ENCODE measurements at regions not wholly inside any gene's neighbourhood (a gene's known extent, or its start where the extent isn't known, plus 50 kb on each side); places are given as distances from the start of the nearest gene placed in this dataset.

DNA sequence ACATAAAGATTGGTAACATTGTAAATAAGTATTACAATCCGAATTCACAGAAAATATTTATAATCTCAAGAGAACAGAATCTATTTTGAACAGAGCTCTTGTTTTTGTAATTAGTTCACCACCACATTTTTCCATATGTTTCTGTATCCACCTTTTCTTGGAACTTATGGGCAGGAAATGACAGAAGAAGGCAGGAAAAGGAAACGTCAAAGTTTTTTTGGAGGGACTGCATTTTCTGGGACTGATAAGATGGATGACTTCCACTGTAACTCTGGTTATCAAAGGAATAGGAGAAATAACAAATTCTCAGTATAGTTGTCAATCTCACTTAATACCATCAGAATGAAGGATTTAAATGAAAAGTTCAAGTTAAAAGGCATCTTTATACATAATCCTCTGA, 75.1 kb upstream of the SMNDC1 start:
- no peaks in the 10 kb centered on the region for H3K79me2 ChIP-seq (ENCODE audit: insufficient read depth, low read depth)
- H3K9ac ChIP-seq, result no peak overlapping the region
- no peaks in the 10 kb centered on the region for H3K36me3 ChIP-seq (ENCODE audit: insufficient read depth)
- no peak overlapping the region for H3K4me2 ChIP-seq
- H3K27ac ChIP-seq, result no peak overlapping the region
- H3K4me3 ChIP-seq (IDR thresholded peaks at IDR 0.05; ENCODE audit: insufficient read depth, low read depth, low read length), result no peak overlapping the region
- H3K27me3 ChIP-seq (ENCODE audit: insufficient read depth, low read depth), result no peaks in the 10 kb centered on the region
- H2AFZ ChIP-seq (ENCODE audit: low read depth), result no peak overlapping the region
- no peaks in the 10 kb centered on the region for H3K4me1 ChIP-seq (ENCODE audit: low read depth, poor library complexity, severe bottlenecking)
- TF ChIP-seq, protein P1, sequence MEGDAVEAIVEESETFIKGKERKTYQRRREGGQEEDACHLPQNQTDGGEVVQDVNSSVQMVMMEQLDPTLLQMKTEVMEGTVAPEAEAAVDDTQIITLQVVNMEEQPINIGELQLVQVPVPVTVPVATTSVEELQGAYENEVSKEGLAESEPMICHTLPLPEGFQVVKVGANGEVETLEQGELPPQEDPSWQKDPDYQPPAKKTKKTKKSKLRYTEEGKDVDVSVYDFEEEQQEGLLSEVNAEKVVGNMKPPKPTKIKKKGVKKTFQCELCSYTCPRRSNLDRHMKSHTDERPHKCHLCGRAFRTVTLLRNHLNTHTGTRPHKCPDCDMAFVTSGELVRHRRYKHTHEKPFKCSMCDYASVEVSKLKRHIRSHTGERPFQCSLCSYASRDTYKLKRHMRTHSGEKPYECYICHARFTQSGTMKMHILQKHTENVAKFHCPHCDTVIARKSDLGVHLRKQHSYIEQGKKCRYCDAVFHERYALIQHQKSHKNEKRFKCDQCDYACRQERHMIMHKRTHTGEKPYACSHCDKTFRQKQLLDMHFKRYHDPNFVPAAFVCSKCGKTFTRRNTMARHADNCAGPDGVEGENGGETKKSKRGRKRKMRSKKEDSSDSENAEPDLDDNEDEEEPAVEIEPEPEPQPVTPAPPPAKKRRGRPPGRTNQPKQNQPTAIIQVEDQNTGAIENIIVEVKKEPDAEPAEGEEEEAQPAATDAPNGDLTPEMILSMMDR (conservative IDR thresholded peaks at IDR 0.05; ENCODE audit: low read depth, low read length), result no peak
- no peaks in the 10 kb centered on the region for H4K20me1 ChIP-seq (ENCODE audit: insufficient read depth)

DNA sequence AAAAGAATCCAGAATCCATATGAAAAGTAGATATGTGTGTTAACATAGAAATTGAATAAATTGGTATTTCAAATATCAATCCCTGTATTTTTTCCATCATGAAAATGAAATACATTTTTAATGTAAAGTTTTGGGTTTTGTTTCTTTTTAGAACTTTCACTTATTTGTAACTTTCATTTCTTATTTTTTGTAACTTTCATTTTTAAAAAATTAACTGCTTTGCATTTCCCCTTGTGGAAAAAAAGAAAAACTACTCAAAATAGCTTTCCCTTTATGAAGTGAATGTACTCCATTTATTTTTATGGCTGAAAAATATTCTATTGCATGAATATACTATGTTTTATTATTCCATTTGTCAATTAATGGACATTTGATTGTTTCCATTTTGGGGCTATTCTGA, 75.6 kb upstream of the SMNDC1 start:
- H3K27me3 ChIP-seq (ENCODE audit: insufficient read depth, low read depth), result no peaks in the 10 kb centered on the region

GRCh38 chr10:110382695-110383094, 78.0 kb upstream of the SMNDC1 start:
- TF ChIP-seq, protein P1 (conservative IDR thresholded peaks at IDR 0.05; ENCODE audit: low read depth, low read length), result no peak
- Histone ChIP-seq H4K20me1 (ENCODE audit: insufficient read depth) (no peaks in the 10 kb centered on the region), H3K36me3 (ENCODE audit: insufficient read depth) (no peaks in the 10 kb centered on the region), H3K4me2 (no peak overlapping the region), H2AFZ (ENCODE audit: low read depth) (no peak overlapping the region), H3K4me3 (IDR thresholded peaks at IDR 0.05; ENCODE audit: insufficient read depth, low read depth, low read length) (no peak overlapping the region), H3K9ac (no peak overlapping the region), H3K27ac (no peak overlapping the region), H3K27me3 (ENCODE audit: insufficient read depth, low read depth) (no peaks in the 10 kb centered on the region), H3K79me2 (ENCODE audit: insufficient read depth, low read depth) (no peaks in the 10 kb centered on the region), H3K4me1 (ENCODE audit: low read depth, poor library complexity, severe bottlenecking) (peaks cover 21% of the 10 kb centered on the region)

More for the DNA sequence above, 75.6 kb upstream of the SMNDC1 start:
- Histone ChIP-seq H3K4me3 (IDR thresholded peaks at IDR 0.05; ENCODE audit: insufficient read depth, low read depth, low read length) (no peak overlapping the region), H4K20me1 (ENCODE audit: insufficient read depth) (no peaks in the 10 kb centered on the region), H3K79me2 (ENCODE audit: insufficient read depth, low read depth) (no peaks in the 10 kb centered on the region), H3K4me2 (no peak overlapping the region), H2AFZ (ENCODE audit: low read depth) (no peak overlapping the region), H3K9ac (no peak overlapping the region), H3K27ac (no peak overlapping the region), H3K4me1 (ENCODE audit: low read depth, poor library complexity, severe bottlenecking) (no peaks in the 10 kb centered on the region), H3K36me3 (ENCODE audit: insufficient read depth) (no peaks in the 10 kb centered on the region)
- TF ChIP-seq, protein P1 (conservative IDR thresholded peaks at IDR 0.05; ENCODE audit: low read depth, low read length), result no peak

DNA sequence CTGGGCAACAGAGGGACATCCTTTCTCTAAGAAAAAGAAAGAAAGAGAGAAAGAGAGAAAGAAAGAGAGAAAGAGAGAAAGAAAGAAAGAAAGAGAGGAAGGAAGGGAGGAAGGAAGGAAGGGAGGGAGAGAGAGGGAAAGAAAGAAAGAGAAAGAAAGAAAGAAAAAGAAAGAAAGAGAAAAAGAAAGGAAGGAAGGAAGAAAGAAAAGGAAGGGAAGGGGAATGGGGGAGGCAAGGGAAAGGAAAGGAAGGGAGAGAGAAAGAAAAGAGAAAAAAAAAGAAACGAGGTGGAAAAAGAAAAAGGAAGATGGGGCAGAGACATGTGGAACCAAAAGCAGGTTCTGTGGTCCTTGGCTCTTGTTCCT, 82.9 kb upstream of the SMNDC1 start:
- Histone ChIP-seq H3K27ac (peak overlapping the region; percentile 86), H3K9ac (peak overlapping the region; percentile 59), H2AFZ (ENCODE audit: low read depth) (peak overlapping the region; percentile 72), H3K27me3 (ENCODE audit: insufficient read depth, low read depth) (no peaks in the 10 kb centered on the region), H4K20me1 (ENCODE audit: insufficient read depth) (no peaks in the 10 kb centered on the region), H3K79me2 (ENCODE audit: insufficient read depth, low read depth) (no peaks in the 10 kb centered on the region), H3K4me1 (ENCODE audit: low read depth, poor library complexity, severe bottlenecking) (peaks cover 65% of the 10 kb centered on the region), H3K36me3 (ENCODE audit: insufficient read depth) (no peaks in the 10 kb centered on the region), H3K4me3 (IDR thresholded peaks at IDR 0.05; ENCODE audit: insufficient read depth, low read depth, low read length) (no peak overlapping the region), H3K4me2 (peak overlapping the region; percentile 43)
- TF ChIP-seq, protein P1 (conservative IDR thresholded peaks at IDR 0.05; ENCODE audit: low read depth, low read length), result no peak
